ENCODE measurements at regions not wholly inside any gene's neighbourhood (a gene's known extent, or its start where the extent isn't known, plus 50 kb on each side); places are given as distances from the start of the nearest gene placed in this dataset.
"Not testable (repeated sequence)": the region's sequence is repeated elsewhere in the genome, so short reads cannot be mapped to it uniquely, and the experiment has no call there.

DNA sequence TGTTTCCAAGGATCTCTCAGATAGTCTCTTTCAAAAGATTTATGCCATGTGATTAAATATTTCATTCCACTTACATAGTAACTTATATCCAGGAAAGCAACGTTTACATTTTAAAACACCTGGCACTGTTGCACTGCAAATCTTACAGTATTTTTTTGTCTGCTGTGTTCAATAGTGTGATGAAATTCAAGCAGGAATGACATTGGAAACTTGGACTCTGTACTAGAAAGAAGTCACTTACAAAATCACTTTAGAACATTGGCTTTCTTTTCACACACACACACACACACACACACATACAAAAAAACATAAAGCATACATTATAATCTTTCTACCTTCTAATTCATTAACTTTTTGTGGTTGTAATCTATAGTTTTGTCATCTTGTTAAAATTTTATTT lies 66.2 kb upstream of the USP15 start:
- FAIRE-seq (no peak), DNase-seq (ENCODE audit: insufficient read length, low spot score) (no peak)
- TF ChIP-seq PAX5 (IDR thresholded peaks at IDR 0.05; ENCODE audit: insufficient read depth, low read length, severe bottlenecking) (no peak), SPI1 (IDR thresholded peaks at IDR 0.05; ENCODE audit: low read depth, low read length) (no peak), POLR2AphosphoS5 (IDR thresholded peaks at IDR 0.05; ENCODE audit: low read depth, low read length) (no peak), TAF1 (IDR thresholded peaks at IDR 0.05; ENCODE audit: low read depth, low read length) (no peak), POU2F2 (IDR thresholded peaks at IDR 0.05; ENCODE audit: low read depth, low read length) (no peak), POLR2A (IDR thresholded peaks at IDR 0.05; ENCODE audit: low read depth, low read length) (no peak)

DNA sequence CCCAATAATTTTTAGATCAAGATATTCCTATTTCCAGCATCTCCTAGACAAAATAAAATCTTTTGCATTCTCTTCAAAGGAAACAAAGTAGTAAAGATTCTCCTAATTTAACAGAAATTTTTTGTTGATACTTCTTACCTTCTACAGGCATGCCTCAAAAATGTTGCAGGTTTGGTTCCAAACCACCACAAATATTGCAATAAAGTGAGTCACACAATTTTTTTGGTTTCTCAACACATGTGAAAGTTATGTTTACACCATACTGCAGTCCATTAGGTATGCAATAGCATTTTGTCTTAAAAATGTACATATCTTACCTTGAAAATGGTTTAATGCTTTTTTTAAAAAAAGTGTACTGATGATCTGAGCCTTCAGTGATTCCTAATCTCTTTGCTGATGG lies 65.6 kb upstream of the USP15 start:
- TF ChIP-seq PAX5 (IDR thresholded peaks at IDR 0.05; ENCODE audit: insufficient read depth, low read length, severe bottlenecking) (no peak), POU2F2 (IDR thresholded peaks at IDR 0.05; ENCODE audit: low read depth, low read length) (no peak), SPI1 (IDR thresholded peaks at IDR 0.05; ENCODE audit: low read depth, low read length) (no peak), POLR2AphosphoS5 (IDR thresholded peaks at IDR 0.05; ENCODE audit: low read depth, low read length) (no peak), POLR2A (IDR thresholded peaks at IDR 0.05; ENCODE audit: low read depth, low read length) (no peak), TAF1 (IDR thresholded peaks at IDR 0.05; ENCODE audit: low read depth, low read length) (no peak)
- DNase-seq (ENCODE audit: insufficient read length, low spot score) = no peak
- FAIRE-seq = no peak

DNA sequence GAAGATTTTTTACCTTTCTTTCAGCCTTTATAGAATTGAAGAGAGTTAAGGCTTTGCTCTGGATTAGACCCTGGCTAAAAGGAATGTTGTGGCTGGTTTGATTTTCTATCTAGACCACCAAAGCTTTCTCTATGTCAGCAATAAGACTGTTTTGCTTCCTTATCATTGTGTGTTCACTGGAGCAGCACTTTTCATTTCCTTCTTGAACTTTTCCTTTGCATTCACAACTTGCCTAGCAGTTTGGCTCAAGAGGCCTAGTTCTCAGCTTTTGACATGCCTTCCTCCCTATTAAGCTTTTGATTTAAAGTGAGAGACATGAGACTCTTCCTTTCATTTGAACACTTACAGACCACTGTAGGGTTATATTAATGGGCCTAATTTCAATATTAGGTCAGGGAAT lies 64.1 kb upstream of the USP15 start:
- no peak for FAIRE-seq
- TF ChIP-seq PAX5 (IDR thresholded peaks at IDR 0.05; ENCODE audit: insufficient read depth, low read length, severe bottlenecking) = no peak
- TF ChIP-seq POLR2A (IDR thresholded peaks at IDR 0.05; ENCODE audit: low read depth, low read length) = no peak
- TF ChIP-seq TAF1 (IDR thresholded peaks at IDR 0.05; ENCODE audit: low read depth, low read length) = no peak
- TF ChIP-seq SPI1 (IDR thresholded peaks at IDR 0.05; ENCODE audit: low read depth, low read length) = no peak
- TF ChIP-seq POLR2AphosphoS5 (IDR thresholded peaks at IDR 0.05; ENCODE audit: low read depth, low read length) = no peak
- no peak for TF ChIP-seq POU2F2 (IDR thresholded peaks at IDR 0.05; ENCODE audit: low read depth, low read length)
- DNase-seq (ENCODE audit: insufficient read length, low spot score) = no peak

DNA sequence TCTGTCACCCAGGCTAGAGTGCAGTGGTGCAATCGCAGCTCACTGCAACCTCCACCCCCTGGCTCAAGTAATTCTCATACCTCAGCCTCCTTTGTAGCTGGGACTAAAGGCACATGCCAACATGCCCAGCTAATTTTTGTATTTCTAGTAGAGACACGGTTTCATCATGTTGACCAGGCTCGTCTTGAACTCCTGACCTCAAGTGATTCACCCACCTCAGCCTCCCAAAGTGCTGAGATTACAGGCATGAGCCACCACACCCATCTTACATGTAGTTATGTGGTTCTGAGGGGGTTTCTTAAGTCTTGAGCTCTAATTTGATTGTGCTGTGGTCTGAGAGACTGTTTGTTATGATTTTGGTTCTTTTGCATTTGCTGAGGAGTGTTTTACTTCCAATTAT lies 57.3 kb upstream of the USP15 start:
- FAIRE-seq; DNase-seq (ENCODE audit: insufficient read length, low spot score): not testable (repeated sequence)

DNA sequence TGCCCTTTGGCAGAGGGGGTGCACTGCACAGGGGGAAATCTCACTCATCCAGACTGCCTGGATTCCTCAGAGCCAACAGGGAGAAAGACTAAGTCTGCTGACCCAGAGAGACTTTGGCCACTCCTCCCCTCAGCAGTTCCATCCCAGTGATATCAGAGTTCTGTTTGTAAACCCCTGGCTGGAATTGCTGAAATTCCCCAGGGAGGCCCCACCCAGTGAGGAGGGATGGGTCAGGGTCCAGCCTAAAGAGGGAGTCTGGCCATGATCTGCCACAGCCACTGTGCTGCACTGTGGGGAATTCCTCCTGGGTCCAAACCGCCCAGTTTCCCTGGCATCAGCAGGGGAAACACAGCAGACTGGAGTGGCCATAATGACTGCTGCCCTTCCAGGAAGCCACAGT lies 54.9 kb upstream of the USP15 start:
- TF ChIP-seq POU2F2 (IDR thresholded peaks at IDR 0.05; ENCODE audit: low read depth, low read length) (no peak), SPI1 (IDR thresholded peaks at IDR 0.05; ENCODE audit: low read depth, low read length) (no peak), POLR2AphosphoS5 (IDR thresholded peaks at IDR 0.05; ENCODE audit: low read depth, low read length) (no peak), PAX5 (IDR thresholded peaks at IDR 0.05; ENCODE audit: insufficient read depth, low read length, severe bottlenecking) (no peak), POLR2A (IDR thresholded peaks at IDR 0.05; ENCODE audit: low read depth, low read length) (no peak), TAF1 (IDR thresholded peaks at IDR 0.05; ENCODE audit: low read depth, low read length) (no peak)
- no peak for FAIRE-seq
- DNase-seq (ENCODE audit: insufficient read length, low spot score) = no peak

DNA sequence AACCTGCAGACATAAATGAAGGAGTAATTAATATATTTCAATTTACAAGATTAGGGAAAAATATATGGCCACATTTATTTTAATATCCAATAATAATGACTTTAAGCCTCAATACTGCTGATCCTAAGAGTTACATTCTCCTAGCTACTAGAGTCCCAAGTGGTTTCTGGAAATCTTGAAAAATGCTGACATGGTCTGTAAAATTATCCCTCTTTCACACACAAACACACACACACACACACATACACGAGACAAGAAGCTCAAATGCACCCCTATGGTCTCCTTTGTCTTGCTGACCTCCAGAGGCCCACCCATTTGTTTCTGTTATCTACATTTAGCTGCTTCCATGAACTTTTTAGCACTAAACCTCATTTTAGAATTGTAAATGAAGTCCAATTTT lies 53.0 kb upstream of the USP15 start:
- FAIRE-seq (no peak), DNase-seq (ENCODE audit: insufficient read length, low spot score) (no peak)
- TF ChIP-seq POLR2A (IDR thresholded peaks at IDR 0.05; ENCODE audit: low read depth, low read length) (no peak), PAX5 (IDR thresholded peaks at IDR 0.05; ENCODE audit: insufficient read depth, low read length, severe bottlenecking) (no peak), SPI1 (IDR thresholded peaks at IDR 0.05; ENCODE audit: low read depth, low read length) (no peak), POU2F2 (IDR thresholded peaks at IDR 0.05; ENCODE audit: low read depth, low read length) (no peak), POLR2AphosphoS5 (IDR thresholded peaks at IDR 0.05; ENCODE audit: low read depth, low read length) (no peak), TAF1 (IDR thresholded peaks at IDR 0.05; ENCODE audit: low read depth, low read length) (no peak)
